Stomach (tissue), 8 donors: ENCODE measurements at regions not wholly inside any gene's neighbourhood (a gene's known extent, or its start where the extent isn't known, plus 50 kb on each side); places are given as distances from the start of the nearest gene placed in this dataset.
"Not testable (repeated sequence)": the region's sequence is repeated elsewhere in the genome, so short reads cannot be mapped to it uniquely, and the experiment has no call there.

ENCODE experiments used
- DNase-seq, 2 donors: peaks; one replicate each; pipeline versions ENCODE4 v3.0.0 to v3.0.0-alpha.2; 2013 to 2019
- H3K27ac ChIP-seq, 5 donors: fragments of 200-600 bp in 4 of 5; sonication (generic) in 4 of 5; one replicate each; pipeline ENCODE4 v1.5.1; 2013 to 2019; ENCODE audit warnings: mild to moderate bottlenecking in 1 of 5, moderate library complexity in 1 of 5
- H3K27me3 ChIP-seq, 3 donors: fragments of 200-600 bp; sonication (generic); one replicate each; pipeline ENCODE4 v1.5.1; 2017 to 2019; ENCODE audit warnings: mixed run types in 1 of 3
- H3K36me3 ChIP-seq, 4 donors: fragments of 200-600 bp; sonication (generic); 1 replicate in 3 of 4; 2 replicates in 1 of 4; pipeline ENCODE4 v1.5.1; 2016 to 2019
- H3K4me1 ChIP-seq, 4 donors: fragments of 200-600 bp; sonication (generic); one replicate each; pipeline ENCODE4 v1.5.1; 2016 to 2019
- H3K4me3 ChIP-seq, 4 donors: fragments of 200-600 bp; sonication (generic) in 3 of 4; one replicate each; pipeline ENCODE4 v1.5.1; 2016 to 2019; ENCODE audit warnings: mild to moderate bottlenecking in 1 of 4
- H3K9me3 ChIP-seq, 4 donors: fragments of 200-600 bp; sonication (generic); one replicate each; pipeline ENCODE4 v1.5.1; 2016 to 2019
- EP300 ChIP-seq: sonication (generic); formaldehyde crosslinking; IDR thresholded peaks from one replicate; pipeline ENCODE4 v1.6.1; 2017; ENCODE audit warnings: antibody characterized with exemption
- POLR2A ChIP-seq, 4 donors: fragments of 450-650 bp; IDR thresholded peaks; one replicate each; pipeline ENCODE4 v1.6.1; 2016; ENCODE audit warnings: antibody characterized with exemption in 4 of 4, control low read depth in 2 of 4, mild to moderate bottlenecking in 1 of 4, moderate library complexity in 1 of 4
- POLR2AphosphoS5 ChIP-seq, 3 donors: sonication (generic); formaldehyde crosslinking; IDR thresholded peaks; one replicate each; pipeline ENCODE4 v1.6.1; 2016; ENCODE audit warnings: antibody characterized with exemption in 3 of 3
- WGBS, 5 donors: extraction: QIAGEN DNeasy Blood & Tissue Kit in 3 of 5; methylation state at CpG; one replicate each; pipeline versions ENCODE4 v1.1.5 to v1.1.7; 2013 to 2018; 5-methylcytosine and 5-hydroxymethylcytosine counted together
- intact Hi-C: fragments of 100-400 bp; cut with DNase I; formaldehyde crosslinking; loops from one replicate; pipeline ENCODE4 v1.15.1; 2023; ENCODE audit warnings: low total_unique reads
- TF ChIP-seq, protein P1 (sequence below), 7 experiments: fragments of 450-650 bp in 4 of 7; fragments of 200-600 bp in 3 of 7; sonication (generic) in 3 of 7; IDR thresholded peaks; one replicate each; pipeline ENCODE4 v1.5.1; 2016 to 2019; ENCODE audit warnings: antibody characterized with exemption in 7 of 7, control low read depth in 2 of 7, mild to moderate bottlenecking in 1 of 7
- donor health status: healthy with polysubstance abuse.
- donor health status: Bipolar disorder and iron deficiency.
- donor health status: healthy.

DNA sequence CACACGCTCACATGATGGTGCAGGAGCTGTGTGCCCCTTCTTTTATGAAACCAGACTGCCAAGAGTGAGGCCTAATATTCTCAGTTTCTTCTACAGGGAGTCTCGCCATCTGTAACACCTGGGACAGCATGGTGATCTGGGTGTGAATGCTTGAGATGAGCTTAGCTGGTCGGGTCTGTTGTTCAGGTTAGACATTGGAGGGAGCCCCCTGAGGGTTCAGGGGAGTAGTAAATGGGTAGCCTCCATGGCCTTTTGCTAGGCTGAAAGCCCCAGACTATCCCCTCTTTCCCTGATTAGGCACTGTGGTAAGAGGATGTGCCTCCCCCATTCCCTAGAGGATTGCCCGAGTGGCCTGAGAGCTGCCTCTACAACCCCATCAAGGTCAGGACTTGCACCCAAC, 1916.1 kb downstream of the PCDH9 start:
- intact Hi-C loops, result no loop called here
- Histone ChIP-seq H3K27ac (no peak overlapping the region), H3K4me3 (no peak overlapping the region), H3K27me3 (no peaks in the 10 kb centered on the region), H3K4me1 (no peaks in the 10 kb centered on the region), H3K36me3 (no peaks in the 10 kb centered on the region), H3K9me3 (peaks cover 0 to 32% (median 0%) of the 10 kb centered on the region in 4 donors)
- TF ChIP-seq POLR2AphosphoS5 (IDR thresholded peaks at IDR 0.05) (no peak), POLR2A (IDR thresholded peaks at IDR 0.05) (no peak), EP300 (no peak)
- TF ChIP-seq, protein P1, sequence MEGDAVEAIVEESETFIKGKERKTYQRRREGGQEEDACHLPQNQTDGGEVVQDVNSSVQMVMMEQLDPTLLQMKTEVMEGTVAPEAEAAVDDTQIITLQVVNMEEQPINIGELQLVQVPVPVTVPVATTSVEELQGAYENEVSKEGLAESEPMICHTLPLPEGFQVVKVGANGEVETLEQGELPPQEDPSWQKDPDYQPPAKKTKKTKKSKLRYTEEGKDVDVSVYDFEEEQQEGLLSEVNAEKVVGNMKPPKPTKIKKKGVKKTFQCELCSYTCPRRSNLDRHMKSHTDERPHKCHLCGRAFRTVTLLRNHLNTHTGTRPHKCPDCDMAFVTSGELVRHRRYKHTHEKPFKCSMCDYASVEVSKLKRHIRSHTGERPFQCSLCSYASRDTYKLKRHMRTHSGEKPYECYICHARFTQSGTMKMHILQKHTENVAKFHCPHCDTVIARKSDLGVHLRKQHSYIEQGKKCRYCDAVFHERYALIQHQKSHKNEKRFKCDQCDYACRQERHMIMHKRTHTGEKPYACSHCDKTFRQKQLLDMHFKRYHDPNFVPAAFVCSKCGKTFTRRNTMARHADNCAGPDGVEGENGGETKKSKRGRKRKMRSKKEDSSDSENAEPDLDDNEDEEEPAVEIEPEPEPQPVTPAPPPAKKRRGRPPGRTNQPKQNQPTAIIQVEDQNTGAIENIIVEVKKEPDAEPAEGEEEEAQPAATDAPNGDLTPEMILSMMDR (IDR thresholded peaks at IDR 0.05), result no peak
- no peak for DNase-seq
- WGBS, 5 donors, result 83 to 94% (median 87%) methylated on average over 4 of the region's 4 CpGs

DNA sequence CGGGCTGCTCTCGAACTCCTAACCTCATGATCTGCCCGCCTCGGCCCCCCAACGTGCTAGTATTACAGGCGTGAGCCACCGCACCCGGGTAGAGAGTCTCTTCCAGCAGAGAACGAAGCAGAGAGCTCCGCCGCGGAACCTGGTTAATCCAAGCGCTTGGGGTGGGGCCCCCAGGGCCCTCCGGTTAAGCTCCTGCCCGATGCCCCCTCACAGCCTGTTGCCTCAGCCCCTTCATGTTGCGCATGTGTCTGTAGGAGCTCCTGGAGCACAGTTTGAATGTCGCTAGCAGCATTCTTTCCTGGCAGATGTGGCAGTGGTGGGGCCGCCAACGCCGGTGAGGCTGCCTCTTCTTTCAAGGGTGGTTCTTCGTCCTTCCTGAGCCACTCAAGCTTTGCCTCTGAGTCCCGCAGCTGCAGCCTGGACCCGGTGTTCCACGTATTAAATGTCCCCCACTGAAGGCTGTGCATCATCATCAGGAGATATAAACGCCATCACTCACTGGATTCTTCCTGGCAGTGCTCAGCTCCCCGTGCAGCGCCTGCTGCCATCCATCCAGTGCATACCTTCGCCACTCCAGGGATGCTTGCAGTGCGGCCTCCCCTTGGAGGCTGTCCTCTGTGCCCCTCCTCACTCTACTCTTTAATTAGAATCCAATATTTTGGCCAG, 1919.3 kb downstream of the PCDH9 start:
- H3K4me1 ChIP-seq, result no peaks in the 10 kb centered on the region
- no peak overlapping the region for H3K27ac ChIP-seq
- intact Hi-C loops, result no loop called here
- no peak for DNase-seq
- no peaks in the 10 kb centered on the region for H3K36me3 ChIP-seq
- no peak overlapping the region for H3K4me3 ChIP-seq
- TF ChIP-seq POLR2AphosphoS5 (IDR thresholded peaks at IDR 0.05) (no peak), EP300 (no peak), POLR2A (IDR thresholded peaks at IDR 0.05) (no peak)
- TF ChIP-seq, protein P1 (IDR thresholded peaks at IDR 0.05), result no peak
- H3K27me3 ChIP-seq, result no peaks in the 10 kb centered on the region
- peaks cover 0 to 35% (median 0%) of the 10 kb centered on the region in 4 donors for H3K9me3 ChIP-seq
- WGBS, 5 donors, result 90 to 96% (median 94%) methylated on average over 29 of the region's 29 CpGs

DNA sequence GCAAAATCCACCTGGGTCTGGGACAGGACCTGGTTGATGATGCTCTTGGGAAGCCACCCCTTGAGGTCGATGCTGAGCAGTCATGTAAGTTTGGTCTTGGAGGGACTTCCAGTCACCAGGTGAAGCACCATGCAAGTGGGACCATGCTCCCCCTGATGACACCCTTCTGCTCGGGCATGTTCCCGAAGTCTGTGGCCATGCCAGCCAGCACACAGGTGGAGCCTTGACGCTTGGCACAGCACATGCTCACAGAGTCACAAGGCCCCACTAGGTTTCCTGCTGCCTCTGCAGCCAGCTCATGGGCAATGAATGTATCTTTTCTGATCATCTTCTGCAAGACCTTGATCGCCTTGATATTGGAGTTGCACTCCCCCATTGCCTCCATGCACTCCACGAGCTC, 1920.2 kb downstream of the PCDH9 start:
- Histone ChIP-seq H3K27ac (no peak overlapping the region), H3K4me1 (no peaks in the 10 kb centered on the region), H3K9me3 (peaks cover 0 to 35% (median 0%) of the 10 kb centered on the region in 4 donors), H3K36me3 (no peaks in the 10 kb centered on the region), H3K27me3 (no peaks in the 10 kb centered on the region), H3K4me3 (no peak overlapping the region)
- intact Hi-C loops, result no loop called here
- TF ChIP-seq EP300, result no peak
- TF ChIP-seq POLR2AphosphoS5 (IDR thresholded peaks at IDR 0.05), result no peak
- TF ChIP-seq, protein P1 (IDR thresholded peaks at IDR 0.05), result no peak
- no peak for TF ChIP-seq POLR2A (IDR thresholded peaks at IDR 0.05)
- no peak for DNase-seq
- WGBS, 5 donors, result 87 to 94% (median 90%) methylated on average over 5 to 6 of the region's 6 CpGs

DNA sequence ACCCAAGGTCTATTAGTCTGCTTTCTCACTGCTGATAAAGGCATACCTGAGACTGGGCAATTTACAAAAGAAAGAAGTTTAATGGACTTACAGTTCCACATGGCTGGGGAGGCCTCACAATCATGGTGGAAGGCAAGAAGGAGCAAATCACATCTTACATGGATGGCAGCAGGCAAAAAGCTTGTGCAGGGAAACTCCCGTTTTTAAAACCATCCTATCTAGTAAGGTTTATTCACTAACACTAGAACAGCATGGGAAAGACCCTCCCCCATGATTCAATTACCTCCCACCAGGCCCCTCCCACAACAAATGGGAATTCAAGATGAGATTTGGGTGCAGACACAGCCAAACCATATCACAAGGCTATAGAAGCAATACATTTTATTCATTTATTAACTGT, 1921.4 kb downstream of the PCDH9 start:
- H3K27me3 ChIP-seq, H3K27ac ChIP-seq, H3K4me1 ChIP-seq, H3K36me3 ChIP-seq, DNase-seq, H3K4me3 ChIP-seq, intact Hi-C loops: not testable (repeated sequence)
- peaks cover 0 to 26% (median 0%) of the 10 kb centered on the region in 4 donors for H3K9me3 ChIP-seq
- WGBS, 5 donors, result 79 to 96% (median 91%) methylated on average over 1 of the region's 1 CpG

DNA sequence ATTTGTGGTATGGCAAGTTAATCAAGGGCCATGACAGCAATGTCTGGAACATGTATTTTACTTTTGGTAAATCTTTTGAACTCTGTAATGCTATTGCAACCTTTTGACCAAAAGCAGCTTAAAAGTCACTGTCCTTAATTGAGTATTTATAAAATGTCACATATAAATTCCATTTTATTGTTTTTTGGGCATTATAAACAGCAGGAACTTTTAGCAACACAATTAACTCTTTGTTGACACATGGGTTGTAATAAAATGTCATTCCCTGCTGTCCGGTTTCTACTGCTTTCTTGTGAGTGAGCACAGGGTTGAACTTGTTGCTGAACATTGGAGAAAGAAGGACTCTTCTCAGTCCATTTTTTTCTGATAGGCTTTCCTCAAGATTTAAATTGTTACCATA, 1923.1 kb downstream of the PCDH9 start:
- no peaks in the 10 kb centered on the region for H3K4me1 ChIP-seq
- H3K36me3 ChIP-seq, result no peaks in the 10 kb centered on the region
- H3K27ac ChIP-seq, result no peak overlapping the region
- no peak overlapping the region for H3K4me3 ChIP-seq
- intact Hi-C loops, result no loop called here
- WGBS, 5 donors, result 81 to 97% (median 90%) methylated on average over 1 of the region's 1 CpG
- no peaks in the 10 kb centered on the region for H3K27me3 ChIP-seq
- peaks cover 0 to 26% (median 0%) of the 10 kb centered on the region in 4 donors for H3K9me3 ChIP-seq
- DNase-seq, result no peak
- TF ChIP-seq, protein P1 (IDR thresholded peaks at IDR 0.05), result no peak
- no peak for TF ChIP-seq POLR2A (IDR thresholded peaks at IDR 0.05)
- TF ChIP-seq EP300, result no peak
- no peak for TF ChIP-seq POLR2AphosphoS5 (IDR thresholded peaks at IDR 0.05)
